ENCODE measurements at regions not wholly inside any gene's neighbourhood (a gene's known extent, or its start where the extent isn't known, plus 50 kb on each side); places are given as distances from the start of the nearest gene placed in this dataset.

DNA sequence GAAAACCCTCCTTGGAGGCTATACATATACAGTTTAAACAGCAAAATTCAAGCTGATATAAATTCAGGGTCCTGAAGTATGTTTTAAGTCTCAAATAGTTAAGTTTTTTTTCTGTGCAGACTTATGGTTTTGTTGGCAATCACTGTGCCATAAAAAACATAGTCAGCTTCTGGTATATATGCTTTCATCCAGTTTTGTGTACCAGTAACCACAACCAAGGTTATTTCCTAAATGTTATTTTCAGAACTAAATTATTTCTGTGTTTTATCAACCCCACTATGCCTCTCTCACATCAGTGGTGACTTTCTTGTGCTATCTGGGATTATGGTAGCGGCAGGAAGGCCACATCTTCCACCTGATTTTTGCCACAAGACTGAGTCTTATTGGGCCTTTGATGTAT, 107.7 kb upstream of the SMARCA2 start:
- WGBS, 2 experiments (ENCODE audit: insufficient coverage in 2 of 2): no CpG with 5 or more reads among the region's 1 CpG
- H3K4me1 ChIP-seq (ENCODE audit: control insufficient read depth, insufficient read depth, low read length, poor library complexity, severe bottlenecking): no peaks in the 10 kb centered on the region
- no peak overlapping the region for H3K4me3 ChIP-seq (ENCODE audit: extremely low read depth, insufficient read depth, low read length, poor library complexity, severe bottlenecking)
- H3K36me3 ChIP-seq (ENCODE audit: control insufficient read depth, insufficient read depth, low read length): no peaks in the 10 kb centered on the region
- peaks cover 13% of the 10 kb centered on the region for H3K9me3 ChIP-seq (ENCODE audit: control insufficient read depth, low read length)
- H3K27ac ChIP-seq (ENCODE audit: low read depth, low read length, severe bottlenecking): no peak overlapping the region

DNA sequence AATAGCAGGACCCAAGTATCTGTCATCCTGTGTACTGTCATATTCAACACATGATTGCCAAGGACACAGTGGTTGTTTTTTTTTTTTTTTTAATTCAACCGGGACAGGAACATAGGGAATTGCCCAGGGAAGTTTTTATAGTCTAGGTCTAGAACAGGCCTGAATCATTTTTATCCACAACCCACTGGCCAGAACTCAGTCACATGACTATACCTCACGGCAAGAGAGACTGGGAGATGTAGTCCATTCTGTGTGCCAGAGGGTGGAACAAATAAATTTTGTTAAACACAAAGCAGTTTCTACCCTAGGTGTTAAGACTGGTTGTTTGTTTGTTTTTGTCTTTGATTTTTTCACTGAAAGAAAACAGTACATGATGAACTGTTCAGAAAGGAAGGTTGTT, 105.8 kb upstream of the SMARCA2 start:
- H3K9me3 ChIP-seq (ENCODE audit: control insufficient read depth, low read length): no peaks in the 10 kb centered on the region
- H3K4me3 ChIP-seq (ENCODE audit: extremely low read depth, insufficient read depth, low read length, poor library complexity, severe bottlenecking): no peak overlapping the region
- H3K4me1 ChIP-seq (ENCODE audit: control insufficient read depth, insufficient read depth, low read length, poor library complexity, severe bottlenecking): no peaks in the 10 kb centered on the region
- H3K36me3 ChIP-seq (ENCODE audit: control insufficient read depth, insufficient read depth, low read length): no peaks in the 10 kb centered on the region
- H3K27ac ChIP-seq (ENCODE audit: low read depth, low read length, severe bottlenecking): no peak overlapping the region
- no CpG with 5 or more reads among the region's 2 CpGs for WGBS, 2 experiments (ENCODE audit: insufficient coverage in 2 of 2)

DNA sequence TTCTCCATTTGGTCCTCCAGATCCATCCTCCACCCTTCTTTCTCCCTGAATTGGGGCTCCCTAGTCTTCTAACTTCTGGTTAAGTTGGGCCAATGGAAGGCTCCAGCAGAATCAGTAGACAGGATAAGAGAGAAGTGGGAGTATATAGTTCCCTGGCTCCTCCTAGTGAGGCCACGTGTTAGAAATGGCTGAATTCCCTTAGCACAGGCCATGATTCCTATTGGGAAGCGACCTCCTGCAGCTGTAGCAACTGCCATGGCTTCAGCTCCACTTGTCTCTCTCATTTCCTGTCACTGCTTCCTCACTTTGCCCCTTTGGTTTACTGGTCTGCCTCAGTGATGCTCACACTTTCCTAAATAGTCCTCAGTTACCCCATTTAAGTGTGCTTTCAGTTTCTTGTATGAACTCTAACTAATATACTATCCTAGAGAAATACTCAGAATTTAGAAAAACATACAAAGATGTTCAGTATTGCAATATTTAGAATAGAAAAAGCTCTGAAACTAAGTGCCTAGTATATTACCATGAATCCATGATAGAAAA, 104.8 kb upstream of the SMARCA2 start:
- Histone ChIP-seq H3K36me3 (ENCODE audit: control insufficient read depth, insufficient read depth, low read length) (no peaks in the 10 kb centered on the region), H3K27ac (ENCODE audit: low read depth, low read length, severe bottlenecking) (no peak overlapping the region), H3K4me1 (ENCODE audit: control insufficient read depth, insufficient read depth, low read length, poor library complexity, severe bottlenecking) (no peaks in the 10 kb centered on the region), H3K4me3 (ENCODE audit: extremely low read depth, insufficient read depth, low read length, poor library complexity, severe bottlenecking) (no peak overlapping the region), H3K9me3 (ENCODE audit: control insufficient read depth, low read length) (no peaks in the 10 kb centered on the region)
- WGBS, 2 experiments (ENCODE audit: insufficient coverage in 2 of 2): 63 to 72% methylated on average over 2 of the region's 2 CpGs

DNA sequence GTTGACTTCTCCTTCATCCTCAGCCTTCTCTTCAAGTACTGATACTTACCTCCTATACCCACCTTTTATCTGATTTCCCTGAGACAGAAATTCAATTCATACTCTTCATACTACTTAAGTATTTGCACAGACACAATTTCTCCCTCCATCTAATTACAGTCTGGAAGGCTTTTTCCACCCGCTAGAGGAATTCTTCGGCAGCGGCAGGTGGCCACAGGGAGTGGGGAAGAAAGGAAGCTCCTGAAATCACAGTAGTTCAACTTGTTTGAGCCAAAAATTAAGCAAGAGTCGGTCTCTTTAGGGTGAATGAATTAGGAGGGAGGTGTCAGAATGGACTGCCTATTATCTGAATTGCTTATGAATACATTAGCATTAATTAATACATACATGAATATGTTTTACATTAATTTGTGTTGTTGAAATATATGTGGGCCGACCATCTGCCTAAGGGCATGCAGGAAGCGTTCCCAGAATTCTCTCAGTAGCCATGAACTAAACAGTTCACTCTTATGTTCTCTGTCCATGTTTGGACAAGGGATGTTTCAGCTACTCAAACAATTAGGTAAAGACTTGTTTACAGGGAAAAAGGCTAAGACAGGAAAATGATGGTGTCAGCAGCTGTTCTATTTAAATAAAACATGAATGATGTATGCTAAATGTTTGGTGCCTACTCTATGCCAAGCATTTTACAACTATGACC, 101.4 kb upstream of the SMARCA2 start:
- Histone ChIP-seq H3K4me1 (ENCODE audit: control insufficient read depth, insufficient read depth, low read length, poor library complexity, severe bottlenecking) (no peaks in the 10 kb centered on the region), H3K27ac (ENCODE audit: low read depth, low read length, severe bottlenecking) (no peak overlapping the region), H3K36me3 (ENCODE audit: control insufficient read depth, insufficient read depth, low read length) (no peaks in the 10 kb centered on the region), H3K9me3 (ENCODE audit: control insufficient read depth, low read length) (no peaks in the 10 kb centered on the region), H3K4me3 (ENCODE audit: extremely low read depth, insufficient read depth, low read length, poor library complexity, severe bottlenecking) (no peak overlapping the region)
- WGBS, 2 experiments (ENCODE audit: insufficient coverage in 2 of 2): 94% methylated on average over 3 of the region's 6 CpGs; no CpG with 5 or more reads in 1 of the 2 experiments

DNA sequence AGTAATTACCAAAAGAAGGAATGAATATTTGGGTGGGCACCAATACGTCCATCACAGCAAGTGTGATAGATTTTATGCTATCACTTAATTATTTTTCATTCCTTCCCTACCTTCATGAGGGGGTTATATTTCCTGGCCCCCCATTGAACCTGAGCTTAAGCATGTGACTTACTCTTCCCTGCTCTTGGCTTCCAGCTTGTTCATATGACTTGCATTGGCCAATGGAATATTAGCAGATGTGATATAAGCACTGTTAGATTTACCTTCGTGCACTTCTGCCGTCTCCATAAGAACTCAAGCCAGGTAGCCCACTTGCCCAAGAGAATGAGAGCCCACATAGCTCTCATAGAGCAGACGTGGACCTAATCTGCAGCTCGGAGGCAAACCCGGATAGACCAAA, 99.1 kb upstream of the SMARCA2 start:
- H3K27ac ChIP-seq (ENCODE audit: low read depth, low read length, severe bottlenecking): no peak overlapping the region
- no peaks in the 10 kb centered on the region for H3K9me3 ChIP-seq (ENCODE audit: control insufficient read depth, low read length)
- H3K36me3 ChIP-seq (ENCODE audit: control insufficient read depth, insufficient read depth, low read length): no peaks in the 10 kb centered on the region
- 89 to 96% methylated on average over 4 to 5 of the region's 6 CpGs for WGBS, 2 experiments (ENCODE audit: insufficient coverage in 2 of 2)
- no peak overlapping the region for H3K4me3 ChIP-seq (ENCODE audit: extremely low read depth, insufficient read depth, low read length, poor library complexity, severe bottlenecking)
- no peaks in the 10 kb centered on the region for H3K4me1 ChIP-seq (ENCODE audit: control insufficient read depth, insufficient read depth, low read length, poor library complexity, severe bottlenecking)

DNA sequence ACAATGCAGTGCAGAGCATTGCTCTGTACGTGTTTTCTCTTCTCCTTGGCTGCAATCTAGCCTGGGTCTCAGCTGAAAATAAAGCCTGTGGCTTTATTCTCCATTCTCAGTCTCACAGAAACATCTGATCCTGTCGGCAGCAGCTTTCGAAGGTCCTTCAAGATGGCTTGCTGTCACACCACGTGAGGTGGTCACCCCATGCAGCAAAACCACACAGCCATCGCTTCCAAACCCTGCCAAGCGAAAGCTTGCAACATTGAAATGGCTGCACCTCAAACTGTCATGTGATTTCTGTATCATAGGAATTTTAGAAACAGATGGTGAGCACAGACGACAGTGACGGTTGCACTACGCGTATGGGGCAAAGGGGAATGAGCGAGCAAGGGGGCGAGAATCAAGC, 98.5 kb upstream of the SMARCA2 start:
- Histone ChIP-seq H3K4me3 (ENCODE audit: extremely low read depth, insufficient read depth, low read length, poor library complexity, severe bottlenecking) (no peak overlapping the region), H3K4me1 (ENCODE audit: control insufficient read depth, insufficient read depth, low read length, poor library complexity, severe bottlenecking) (no peaks in the 10 kb centered on the region), H3K9me3 (ENCODE audit: control insufficient read depth, low read length) (no peaks in the 10 kb centered on the region), H3K36me3 (ENCODE audit: control insufficient read depth, insufficient read depth, low read length) (no peaks in the 10 kb centered on the region), H3K27ac (ENCODE audit: low read depth, low read length, severe bottlenecking) (no peak overlapping the region)
- 84 to 96% methylated on average over 11 of the region's 12 CpGs for WGBS, 2 experiments (ENCODE audit: insufficient coverage in 2 of 2)

DNA sequence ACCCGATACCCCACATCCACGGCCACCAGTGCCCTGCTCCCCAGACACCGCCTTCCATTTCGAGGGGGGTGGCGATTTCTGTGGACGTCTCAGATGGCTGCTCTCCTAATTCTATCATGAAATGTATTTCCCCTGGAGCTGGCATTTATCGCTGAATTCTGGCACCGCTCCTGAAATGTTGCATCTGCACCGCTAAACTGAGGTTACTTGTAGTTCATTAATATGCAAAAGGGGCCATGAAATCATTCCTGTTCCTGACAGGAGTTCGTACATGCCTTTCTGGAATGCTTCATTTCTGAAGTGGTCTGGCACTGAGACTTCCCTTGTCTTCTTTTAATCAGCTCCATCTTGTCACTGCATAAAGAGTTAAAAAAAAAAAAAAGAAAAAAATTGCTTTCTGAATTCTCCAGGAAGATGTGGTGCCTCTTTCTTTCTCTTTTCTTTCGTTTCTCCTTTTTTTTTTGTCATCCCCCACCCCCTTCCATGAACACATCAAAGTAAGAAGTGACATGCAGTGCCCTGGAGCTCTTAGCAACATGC, 97.7 kb upstream of the SMARCA2 start:
- Histone ChIP-seq H3K36me3 (ENCODE audit: control insufficient read depth, insufficient read depth, low read length) (no peaks in the 10 kb centered on the region), H3K9me3 (ENCODE audit: control insufficient read depth, low read length) (no peaks in the 10 kb centered on the region), H3K4me1 (ENCODE audit: control insufficient read depth, insufficient read depth, low read length, poor library complexity, severe bottlenecking) (no peaks in the 10 kb centered on the region), H3K4me3 (ENCODE audit: extremely low read depth, insufficient read depth, low read length, poor library complexity, severe bottlenecking) (no peak overlapping the region), H3K27ac (ENCODE audit: low read depth, low read length, severe bottlenecking) (no peak overlapping the region)
- WGBS, 2 experiments (ENCODE audit: insufficient coverage in 2 of 2): 67 to 79% methylated on average over 10 of the region's 11 CpGs

DNA sequence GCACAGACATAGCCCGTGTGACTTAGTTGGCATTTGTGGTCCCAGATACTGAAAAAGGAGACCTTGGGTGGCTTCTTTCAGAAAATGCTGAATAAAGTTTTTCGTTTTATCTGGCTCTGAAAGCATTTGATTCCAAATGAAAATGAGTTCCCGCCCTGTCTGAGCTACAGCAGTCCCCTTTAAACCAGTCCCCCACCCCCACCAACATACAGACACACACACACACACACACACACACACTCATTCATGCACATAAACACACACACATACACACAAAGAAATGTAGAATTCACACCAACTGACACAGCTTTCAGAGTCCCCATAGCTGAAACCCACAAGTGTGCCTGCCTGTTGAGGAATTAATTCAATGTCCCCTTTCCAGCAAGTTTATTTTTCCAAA, 97.0 kb upstream of the SMARCA2 start:
- 79% methylated on average over 3 of the region's 3 CpGs; no CpG with 5 or more reads in 1 of the 2 experiments for WGBS, 2 experiments (ENCODE audit: insufficient coverage in 2 of 2)
- H3K4me3 ChIP-seq (ENCODE audit: extremely low read depth, insufficient read depth, low read length, poor library complexity, severe bottlenecking): no peak overlapping the region
- no peak overlapping the region for H3K27ac ChIP-seq (ENCODE audit: low read depth, low read length, severe bottlenecking)

DNA sequence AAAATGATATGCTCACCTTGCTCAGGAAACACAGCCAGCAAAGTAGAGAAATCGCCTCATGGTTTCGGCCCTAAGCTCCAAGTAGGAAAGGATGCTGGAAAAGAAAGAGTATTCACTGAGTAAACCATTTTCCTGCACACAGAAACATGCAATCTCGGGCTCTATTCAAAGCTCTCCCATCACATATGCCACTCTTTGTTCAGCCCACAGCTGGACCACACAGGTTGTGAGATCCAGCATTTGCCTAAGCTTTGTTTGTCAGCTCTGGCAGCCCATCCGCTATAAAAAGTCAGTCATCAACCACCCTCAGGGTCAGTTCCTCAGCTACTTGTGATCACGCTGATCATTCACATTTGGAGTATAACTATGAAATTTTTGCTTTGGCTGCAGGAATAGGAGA, 96.5 kb upstream of the SMARCA2 start:
- no peak overlapping the region for H3K27ac ChIP-seq (ENCODE audit: low read depth, low read length, severe bottlenecking)
- no peaks in the 10 kb centered on the region for H3K36me3 ChIP-seq (ENCODE audit: control insufficient read depth, insufficient read depth, low read length)
- H3K9me3 ChIP-seq (ENCODE audit: control insufficient read depth, low read length): no peaks in the 10 kb centered on the region
- 61 to 87% methylated on average over 2 to 3 of the region's 5 CpGs for WGBS, 2 experiments (ENCODE audit: insufficient coverage in 2 of 2)
- H3K4me1 ChIP-seq (ENCODE audit: control insufficient read depth, insufficient read depth, low read length, poor library complexity, severe bottlenecking): no peaks in the 10 kb centered on the region
- H3K4me3 ChIP-seq (ENCODE audit: extremely low read depth, insufficient read depth, low read length, poor library complexity, severe bottlenecking): no peak overlapping the region

More for the DNA sequence above, 97.0 kb upstream of the SMARCA2 start:
- Histone ChIP-seq H3K36me3 (ENCODE audit: control insufficient read depth, insufficient read depth, low read length) (no peaks in the 10 kb centered on the region), H3K4me1 (ENCODE audit: control insufficient read depth, insufficient read depth, low read length, poor library complexity, severe bottlenecking) (no peaks in the 10 kb centered on the region), H3K9me3 (ENCODE audit: control insufficient read depth, low read length) (no peaks in the 10 kb centered on the region)

DNA sequence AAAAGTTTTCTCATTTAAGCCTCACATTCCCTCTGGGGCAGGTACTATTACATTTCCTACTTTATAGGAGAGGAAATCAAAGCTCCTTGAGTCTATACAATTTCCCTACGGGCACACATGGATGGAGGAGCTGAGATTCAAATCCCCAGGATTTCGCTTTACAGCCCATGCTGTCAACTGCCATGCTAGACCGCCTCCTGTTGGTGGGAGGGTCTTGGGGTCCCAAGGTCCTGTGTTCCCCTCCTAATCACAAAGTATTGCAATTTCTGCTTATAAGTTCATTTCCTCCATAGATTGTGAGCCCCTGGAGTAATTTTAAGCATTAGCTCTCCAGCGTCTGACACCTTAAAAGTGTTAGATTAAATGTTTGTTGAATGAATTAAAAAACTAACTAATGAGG, 95.9 kb upstream of the SMARCA2 start:
- WGBS, 2 experiments (ENCODE audit: insufficient coverage in 2 of 2): 90% methylated on average over 2 of the region's 4 CpGs; no CpG with 5 or more reads in 1 of the 2 experiments
- Histone ChIP-seq H3K36me3 (ENCODE audit: control insufficient read depth, insufficient read depth, low read length) (no peaks in the 10 kb centered on the region), H3K4me3 (ENCODE audit: extremely low read depth, insufficient read depth, low read length, poor library complexity, severe bottlenecking) (no peak overlapping the region), H3K9me3 (ENCODE audit: control insufficient read depth, low read length) (no peaks in the 10 kb centered on the region), H3K4me1 (ENCODE audit: control insufficient read depth, insufficient read depth, low read length, poor library complexity, severe bottlenecking) (no peaks in the 10 kb centered on the region), H3K27ac (ENCODE audit: low read depth, low read length, severe bottlenecking) (no peak overlapping the region)

DNA sequence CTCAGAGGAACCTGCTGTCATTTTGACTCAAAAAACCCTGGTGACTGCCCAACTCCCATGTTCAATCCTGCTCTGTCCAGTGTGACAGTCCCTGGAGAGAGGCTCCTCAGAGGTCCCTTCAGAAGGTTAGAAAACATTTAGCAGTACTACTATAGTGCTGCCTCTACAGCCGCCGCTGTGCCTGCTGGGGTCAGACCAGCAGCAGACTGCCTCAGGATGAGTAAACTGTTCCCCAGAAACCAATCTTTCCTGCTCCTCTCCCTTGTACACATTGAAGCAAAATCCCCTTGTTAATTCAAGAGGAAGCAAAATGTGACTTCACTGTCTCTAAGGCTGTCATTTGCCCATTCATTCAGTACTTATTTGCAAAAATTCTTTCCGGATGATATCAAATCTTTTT, 94.8 kb upstream of the SMARCA2 start:
- no peaks in the 10 kb centered on the region for H3K4me1 ChIP-seq (ENCODE audit: control insufficient read depth, insufficient read depth, low read length, poor library complexity, severe bottlenecking)
- no peak overlapping the region for H3K4me3 ChIP-seq (ENCODE audit: extremely low read depth, insufficient read depth, low read length, poor library complexity, severe bottlenecking)
- no peaks in the 10 kb centered on the region for H3K9me3 ChIP-seq (ENCODE audit: control insufficient read depth, low read length)
- H3K36me3 ChIP-seq (ENCODE audit: control insufficient read depth, insufficient read depth, low read length): no peaks in the 10 kb centered on the region
- H3K27ac ChIP-seq (ENCODE audit: low read depth, low read length, severe bottlenecking): no peak overlapping the region
- 79 to 89% methylated on average over 2 to 3 of the region's 3 CpGs for WGBS, 2 experiments (ENCODE audit: insufficient coverage in 2 of 2)

Data from mesodermal cell (in vitro differentiated cells).